GM12878 (cell line): ENCODE measurements at regions not wholly inside any gene's neighbourhood (a gene's known extent, or its start where the extent isn't known, plus 50 kb on each side); places are given as distances from the start of the nearest gene placed in this dataset.

Experiments
- ATAC-seq: fragments of 200-7000 bp; cut with Tn5 transposase; 3 replicates; pipeline ENCODE4 v1.9.1; 2020; ENCODE audit warnings: mild to moderate bottlenecking, moderate library complexity
- BruUV-seq: library from RNA; stranded (reverse); fragments of 400-500 nt; replicated peaks from 2 replicates; lab custom pipeline; 2021; lab: Mats Ljungman, UMichigan
- CTCF ChIA-PET: fragments of 300-600 bp; sonication (Branson Sonifier 250); formaldehyde crosslinking; extraction: SDS; loops from one replicate; lab custom pipeline; 2021; ENCODE audit warnings: inconsistent platforms; lab: Yijun Ruan, JAX
- POLR2A ChIA-PET: fragments of 350-600 bp; formaldehyde crosslinking; extraction: SDS; loops from one replicate; lab custom pipeline; 2021; ENCODE audit warnings: inconsistent platforms; lab: Charles Lee
- RAD21 ChIA-PET: fragments of 300-600 bp; sonication (Branson Sonifier 250); formaldehyde crosslinking; loops from one replicate; lab custom pipeline; 2023; ENCODE audit warnings: antibody characterized with exemption; ENCODE audit not compliant: unreplicated experiment; lab: Charles Lee
- SMC1A ChIA-PET: fragments of 300-600 bp; sonication (Branson Sonifier 250); formaldehyde crosslinking; loops from one replicate; lab custom pipeline; 2023; ENCODE audit not compliant: unreplicated experiment, uncharacterized antibody; lab: Charles Lee
- DNase-seq: peaks from one replicate; pipeline ENCODE4 v3.0.0-alpha.2; 2011; ENCODE audit warnings: low read depth, low spot score
- FAIRE-seq: peaks from 3 replicates; lab custom pipeline; 2011; peaks lifted over from hg19 to GRCh38; lab: Jason Lieb, UNC
- H2AFZ ChIP-seq: 2 replicates; pipeline ENCODE4 v1.6.0; 2011; ENCODE audit warnings: low read depth, low read length, control low read depth; ENCODE audit not compliant: control insufficient read depth
- H3K27ac ChIP-seq: 2 replicates; pipeline ENCODE4 v1.5.1; 2011; ENCODE audit warnings: control low read depth; ENCODE audit not compliant: control insufficient read depth, insufficient read depth
- H3K27me3 ChIP-seq, 2 experiments: replicated peaks in 1 of 2; 2 replicates each; pipeline versions ENCODE4 v1.6.0 to v1.6.1; 2011; ENCODE audit warnings: low read length in 1 of 2; ENCODE audit not compliant: control insufficient read depth in 2 of 2, insufficient read depth in 2 of 2
- H3K36me3 ChIP-seq, 2 experiments: 2 replicates each; pipeline ENCODE4 v1.5.1; 2011; ENCODE audit warnings: low read length in 1 of 2; ENCODE audit not compliant: control insufficient read depth in 2 of 2, insufficient read depth in 2 of 2
- H3K4me1 ChIP-seq: 2 replicates; pipeline ENCODE4 v1.6.1; 2011; ENCODE audit warnings: mild to moderate bottlenecking, low read length, moderate library complexity, mixed read lengths; ENCODE audit not compliant: control insufficient read depth, insufficient read depth
- H3K4me2 ChIP-seq: 2 replicates; pipeline ENCODE4 v1.6.0; 2011; ENCODE audit warnings: control low read depth; ENCODE audit not compliant: control insufficient read depth, insufficient read depth
- H3K4me3 ChIP-seq: fragments of 200-600 bp; sonication (generic); 2 replicates; pipeline ENCODE4 v1.5.1; 2016
- H3K79me2 ChIP-seq: 2 replicates; pipeline ENCODE4 v1.6.0; 2011; ENCODE audit warnings: low read length; ENCODE audit not compliant: control insufficient read depth, insufficient read depth
- H3K9ac ChIP-seq: 2 replicates; pipeline ENCODE4 v1.8.0; 2011; ENCODE audit warnings: low read length, control low read depth, mixed read lengths; ENCODE audit not compliant: control insufficient read depth, insufficient read depth
- H3K9me3 ChIP-seq: replicated peaks from 3 replicates; pipeline ENCODE4 v1.5.1; 2011; ENCODE audit warnings: mild to moderate bottlenecking, low read length; ENCODE audit not compliant: control insufficient read depth, insufficient read depth
- H4K20me1 ChIP-seq: 2 replicates; pipeline ENCODE4 v1.6.0; 2011; ENCODE audit not compliant: control insufficient read depth, insufficient read depth
- ASH2L ChIP-seq: fragments of 300-600, 200-600 bp; sonication (generic); IDR thresholded peaks from 2 replicates; pipeline ENCODE4 v1.6.1; 2017; ENCODE audit warnings: low read depth, mild to moderate bottlenecking, borderline replicate concordance
- BHLHE40 ChIP-seq, 2 experiments: fragments of 450-650 bp in 1 of 2; IDR thresholded peaks; 2 replicates each; pipeline ENCODE4 v1.6.1; 2011 to 2017; ENCODE audit warnings: low read depth in 2 of 2, borderline replicate concordance in 1 of 2, improper control_type of control experiment in 1 of 2, low read length in 1 of 2, mild to moderate bottlenecking in 1 of 2
- CHD2 ChIP-seq: IDR thresholded peaks from 2 replicates; pipeline ENCODE4 v1.6.1; 2011; ENCODE audit warnings: low read depth, low read length, improper control_type of control experiment, borderline replicate concordance
- CREM ChIP-seq: IDR thresholded peaks from 2 replicates; pipeline ENCODE4 v1.6.1; 2014; ENCODE audit warnings: antibody characterized with exemption, low read depth
- KAT2A ChIP-seq: conservative IDR thresholded peaks from 2 replicates; pipeline ENCODE4 v1.6.1; 2011; ENCODE audit warnings: low read depth, low read length; ENCODE audit not compliant: control insufficient read depth
- LARP7 ChIP-seq: fragments of 450-650 bp; IDR thresholded peaks from 2 replicates; pipeline ENCODE4 v1.6.1; 2017; ENCODE audit warnings: mild to moderate bottlenecking
- MYB ChIP-seq: fragments of 150-350 bp; IDR thresholded peaks from 2 replicates; pipeline ENCODE4 v1.6.1; 2014; ENCODE audit warnings: mild to moderate bottlenecking, low read depth, low read length, borderline replicate concordance
- NBN ChIP-seq: fragments of 450-650 bp; IDR thresholded peaks from 2 replicates; pipeline ENCODE4 v1.6.1; 2016
- PAX5 ChIP-seq: IDR thresholded peaks from 2 replicates; pipeline ENCODE4 v1.6.1; 2011; ENCODE audit warnings: low read depth, low read length, borderline replicate concordance
- RAD21 ChIP-seq: IDR thresholded peaks from 2 replicates; pipeline ENCODE4 v1.6.1; 2011; ENCODE audit warnings: mild to moderate bottlenecking, low read depth, low read length, moderate library complexity; ENCODE audit not compliant: insufficient read depth
- RB1 ChIP-seq: fragments of 450-650 bp; formaldehyde crosslinking; IDR thresholded peaks from 2 replicates; pipeline ENCODE4 v1.6.1; 2017; ENCODE audit warnings: mild to moderate bottlenecking, borderline replicate concordance
- SIN3A ChIP-seq: IDR thresholded peaks from 2 replicates; pipeline ENCODE4 v1.6.1; 2012; ENCODE audit warnings: low read depth, low read length, improper control_type of control experiment
- SP1 ChIP-seq: IDR thresholded peaks from one replicate; pipeline ENCODE4 v1.6.1; 2011; ENCODE audit warnings: low read depth, low read length
- WGBS: methylation state at CpG from one replicate; pipeline ENCODE4 v1.1.6; 2016; ENCODE audit warnings: low lambda C conversion rate; ENCODE audit not compliant: insufficient replicate concordance, insufficient coverage; ENCODE audit errors: missing lambda C conversion rate; 5-methylcytosine and 5-hydroxymethylcytosine counted together
- in situ Hi-C: fragments of 300-500 bp; cut with MboI; formaldehyde crosslinking; loops from 9 replicates; pipeline ENCODE4 v1.14.3; 2018; ENCODE audit warnings: mixed read lengths
- intact Hi-C: fragments of 100-400 bp; cut with micrococcal nuclease; formaldehyde crosslinking; loops from one replicate; pipeline ENCODE4 v1.14.2; 2022; ENCODE audit not compliant: unreplicated experiment
- TF ChIP-seq, protein P1 (sequence below): fragments of 150-350 bp; IDR thresholded peaks from 2 replicates; pipeline ENCODE4 v1.6.1; 2014; ENCODE audit warnings: mild to moderate bottlenecking, low read depth, low read length
- TF ChIP-seq, protein P2 (sequence below): IDR thresholded peaks from 2 replicates; pipeline ENCODE4 v1.6.1; 2011; ENCODE audit warnings: borderline replicate concordance, low read depth, mild to moderate bottlenecking, moderate library complexity, low read length; ENCODE audit not compliant: insufficient read depth, poor library complexity, severe bottlenecking
- TF ChIP-seq, protein P3 (sequence below): fragments of 450-650 bp; formaldehyde crosslinking; IDR thresholded peaks from 2 replicates; pipeline ENCODE4 v1.5.0; 2022; ENCODE audit warnings: mild to moderate bottlenecking, missing genetic modification characterization

DNA sequence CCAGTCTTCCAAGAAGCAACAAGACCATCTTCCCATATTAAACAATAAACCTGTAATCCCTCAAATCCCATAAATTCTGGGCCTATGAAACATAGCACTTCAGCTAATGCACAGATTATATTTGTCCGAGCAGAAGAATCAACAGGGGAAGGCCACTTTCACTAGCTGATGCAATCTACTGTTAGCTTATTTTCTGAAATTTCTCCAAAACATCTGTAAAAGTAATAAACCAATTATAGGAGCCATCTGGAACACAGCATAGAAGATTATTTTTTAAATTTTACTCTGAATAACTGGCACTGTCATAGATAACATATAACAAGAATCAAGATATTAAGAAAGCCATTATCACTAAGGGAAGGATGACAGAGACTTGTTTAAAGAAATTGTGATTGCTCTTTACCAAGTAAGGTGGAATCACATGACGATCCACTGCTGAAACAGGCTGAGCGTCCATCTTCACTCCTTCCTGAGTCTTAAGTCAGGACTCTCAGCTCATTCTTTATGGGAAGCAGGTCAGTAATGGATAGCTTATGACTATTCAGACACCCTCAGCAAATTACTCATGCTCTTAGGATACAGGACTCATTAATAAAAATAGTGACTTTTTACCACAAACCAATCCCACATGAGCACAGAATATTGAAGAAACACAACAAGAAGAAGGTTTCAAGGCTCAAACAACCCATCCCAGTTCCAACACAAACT is 719.5 kb downstream of the XPNPEP1 start:
- no peak overlapping the region for H3K27ac ChIP-seq
- H3K9ac ChIP-seq = no peak overlapping the region
- H4K20me1 ChIP-seq = no peaks in the 10 kb centered on the region
- FAIRE-seq (no peak), ATAC-seq (no peak), DNase-seq (no peak)
- in situ Hi-C loops = no loop called here
- POLR2A ChIA-PET = no interaction called here
- H2AFZ ChIP-seq = no peak overlapping the region
- H3K4me3 ChIP-seq = no peak overlapping the region
- RAD21 ChIA-PET = no interaction called here
- no peaks in the 10 kb centered on the region for H3K27me3 ChIP-seq
- intact Hi-C loops = no loop called here
- TF ChIP-seq CREM = no peak
- TF ChIP-seq ASH2L = no peak
- TF ChIP-seq, protein P1, sequence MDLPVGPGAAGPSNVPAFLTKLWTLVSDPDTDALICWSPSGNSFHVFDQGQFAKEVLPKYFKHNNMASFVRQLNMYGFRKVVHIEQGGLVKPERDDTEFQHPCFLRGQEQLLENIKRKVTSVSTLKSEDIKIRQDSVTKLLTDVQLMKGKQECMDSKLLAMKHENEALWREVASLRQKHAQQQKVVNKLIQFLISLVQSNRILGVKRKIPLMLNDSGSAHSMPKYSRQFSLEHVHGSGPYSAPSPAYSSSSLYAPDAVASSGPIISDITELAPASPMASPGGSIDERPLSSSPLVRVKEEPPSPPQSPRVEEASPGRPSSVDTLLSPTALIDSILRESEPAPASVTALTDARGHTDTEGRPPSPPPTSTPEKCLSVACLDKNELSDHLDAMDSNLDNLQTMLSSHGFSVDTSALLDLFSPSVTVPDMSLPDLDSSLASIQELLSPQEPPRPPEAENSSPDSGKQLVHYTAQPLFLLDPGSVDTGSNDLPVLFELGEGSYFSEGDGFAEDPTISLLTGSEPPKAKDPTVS = no peak
- TF ChIP-seq CHD2 = no peak
- TF ChIP-seq BHLHE40 (IDR thresholded peaks at IDR 0.05; ENCODE audit: borderline replicate concordance in 1 of 2, low read depth in 2 of 2, low read length in 1 of 2) = no peak
- TF ChIP-seq, protein P2, sequence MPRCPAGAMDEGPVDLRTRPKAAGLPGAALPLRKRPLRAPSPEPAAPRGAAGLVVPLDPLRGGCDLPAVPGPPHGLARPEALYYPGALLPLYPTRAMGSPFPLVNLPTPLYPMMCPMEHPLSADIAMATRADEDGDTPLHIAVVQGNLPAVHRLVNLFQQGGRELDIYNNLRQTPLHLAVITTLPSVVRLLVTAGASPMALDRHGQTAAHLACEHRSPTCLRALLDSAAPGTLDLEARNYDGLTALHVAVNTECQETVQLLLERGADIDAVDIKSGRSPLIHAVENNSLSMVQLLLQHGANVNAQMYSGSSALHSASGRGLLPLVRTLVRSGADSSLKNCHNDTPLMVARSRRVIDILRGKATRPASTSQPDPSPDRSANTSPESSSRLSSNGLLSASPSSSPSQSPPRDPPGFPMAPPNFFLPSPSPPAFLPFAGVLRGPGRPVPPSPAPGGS = no peak
- TF ChIP-seq LARP7 = no peak
- TF ChIP-seq SP1 = no peak
- TF ChIP-seq RB1 = no peak
- TF ChIP-seq SIN3A = no peak
- TF ChIP-seq, protein P3, sequence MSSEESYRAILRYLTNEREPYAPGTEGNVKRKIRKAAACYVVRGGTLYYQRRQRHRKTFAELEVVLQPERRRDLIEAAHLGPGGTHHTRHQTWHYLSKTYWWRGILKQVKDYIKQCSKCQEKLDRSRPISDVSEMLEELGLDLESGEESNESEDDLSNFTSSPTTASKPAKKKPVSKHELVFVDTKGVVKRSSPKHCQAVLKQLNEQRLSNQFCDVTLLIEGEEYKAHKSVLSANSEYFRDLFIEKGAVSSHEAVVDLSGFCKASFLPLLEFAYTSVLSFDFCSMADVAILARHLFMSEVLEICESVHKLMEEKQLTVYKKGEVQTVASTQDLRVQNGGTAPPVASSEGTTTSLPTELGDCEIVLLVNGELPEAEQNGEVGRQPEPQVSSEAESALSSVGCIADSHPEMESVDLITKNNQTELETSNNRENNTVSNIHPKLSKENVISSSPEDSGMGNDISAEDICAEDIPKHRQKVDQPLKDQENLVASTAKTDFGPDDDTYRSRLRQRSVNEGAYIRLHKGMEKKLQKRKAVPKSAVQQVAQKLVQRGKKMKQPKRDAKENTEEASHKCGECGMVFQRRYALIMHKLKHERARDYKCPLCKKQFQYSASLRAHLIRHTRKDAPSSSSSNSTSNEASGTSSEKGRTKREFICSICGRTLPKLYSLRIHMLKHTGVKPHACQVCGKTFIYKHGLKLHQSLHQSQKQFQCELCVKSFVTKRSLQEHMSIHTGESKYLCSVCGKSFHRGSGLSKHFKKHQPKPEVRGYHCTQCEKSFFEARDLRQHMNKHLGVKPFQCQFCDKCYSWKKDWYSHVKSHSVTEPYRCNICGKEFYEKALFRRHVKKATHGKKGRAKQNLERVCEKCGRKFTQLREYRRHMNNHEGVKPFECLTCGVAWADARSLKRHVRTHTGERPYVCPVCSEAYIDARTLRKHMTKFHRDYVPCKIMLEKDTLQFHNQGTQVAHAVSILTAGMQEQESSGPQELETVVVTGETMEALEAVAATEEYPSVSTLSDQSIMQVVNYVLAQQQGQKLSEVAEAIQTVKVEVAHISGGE (CRISPR knock-in tag) = no peak
- TF ChIP-seq MYB = no peak
- no peak for TF ChIP-seq RAD21
- no peak for TF ChIP-seq PAX5
- TF ChIP-seq NBN = no peak
- no peak for TF ChIP-seq KAT2A
- no peak overlapping the region for H3K4me2 ChIP-seq
- BruUV-seq = no TSS peak
- CTCF ChIA-PET = no interaction called here
- H3K4me1 ChIP-seq = no peaks in the 10 kb centered on the region
- no peaks in the 10 kb centered on the region for H3K79me2 ChIP-seq
- SMC1A ChIA-PET = no interaction called here
- no peaks in the 10 kb centered on the region for H3K9me3 ChIP-seq
- WGBS = 17% methylated on average over 3 of the region's 3 CpGs
- no peaks in the 10 kb centered on the region for H3K36me3 ChIP-seq
